ENCODE measurements at regions not wholly inside any gene's neighbourhood (a gene's known extent, or its start where the extent isn't known, plus 50 kb on each side); places are given as distances from the start of the nearest gene placed in this dataset.

DNA sequence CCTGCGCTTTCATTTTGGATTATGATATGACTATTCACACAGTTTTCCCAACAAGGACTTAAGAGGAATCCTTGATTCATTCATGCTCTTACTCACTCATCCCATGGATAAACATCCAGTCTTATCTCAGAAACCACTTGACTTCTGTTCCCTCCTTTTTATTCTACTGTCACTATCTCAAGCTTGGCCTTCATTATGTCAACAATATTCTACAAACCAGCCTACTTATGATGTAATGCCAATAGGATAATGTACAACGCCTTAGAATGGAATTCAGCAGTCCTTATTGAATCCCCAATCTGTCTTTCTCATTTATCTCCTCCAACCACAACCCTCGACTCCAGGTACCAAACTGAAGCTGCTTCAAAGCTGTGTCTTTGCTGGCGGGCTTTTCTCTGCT lies 448.5 kb downstream of the PDZRN4 start:
- ChIA-PET POLR2A (no interaction called here), CTCF (no interaction called here)
- DNase-seq (ENCODE audit: low read depth, low spot score), result no peak
- TF ChIP-seq, protein P1, sequence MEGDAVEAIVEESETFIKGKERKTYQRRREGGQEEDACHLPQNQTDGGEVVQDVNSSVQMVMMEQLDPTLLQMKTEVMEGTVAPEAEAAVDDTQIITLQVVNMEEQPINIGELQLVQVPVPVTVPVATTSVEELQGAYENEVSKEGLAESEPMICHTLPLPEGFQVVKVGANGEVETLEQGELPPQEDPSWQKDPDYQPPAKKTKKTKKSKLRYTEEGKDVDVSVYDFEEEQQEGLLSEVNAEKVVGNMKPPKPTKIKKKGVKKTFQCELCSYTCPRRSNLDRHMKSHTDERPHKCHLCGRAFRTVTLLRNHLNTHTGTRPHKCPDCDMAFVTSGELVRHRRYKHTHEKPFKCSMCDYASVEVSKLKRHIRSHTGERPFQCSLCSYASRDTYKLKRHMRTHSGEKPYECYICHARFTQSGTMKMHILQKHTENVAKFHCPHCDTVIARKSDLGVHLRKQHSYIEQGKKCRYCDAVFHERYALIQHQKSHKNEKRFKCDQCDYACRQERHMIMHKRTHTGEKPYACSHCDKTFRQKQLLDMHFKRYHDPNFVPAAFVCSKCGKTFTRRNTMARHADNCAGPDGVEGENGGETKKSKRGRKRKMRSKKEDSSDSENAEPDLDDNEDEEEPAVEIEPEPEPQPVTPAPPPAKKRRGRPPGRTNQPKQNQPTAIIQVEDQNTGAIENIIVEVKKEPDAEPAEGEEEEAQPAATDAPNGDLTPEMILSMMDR (IDR thresholded peaks at IDR 0.05; ENCODE audit: insufficient read depth, low read length, missing control alignments), result no peak
- no peak overlapping the region for H3K4me3 ChIP-seq (ENCODE audit: low read depth, low read length)

DNA sequence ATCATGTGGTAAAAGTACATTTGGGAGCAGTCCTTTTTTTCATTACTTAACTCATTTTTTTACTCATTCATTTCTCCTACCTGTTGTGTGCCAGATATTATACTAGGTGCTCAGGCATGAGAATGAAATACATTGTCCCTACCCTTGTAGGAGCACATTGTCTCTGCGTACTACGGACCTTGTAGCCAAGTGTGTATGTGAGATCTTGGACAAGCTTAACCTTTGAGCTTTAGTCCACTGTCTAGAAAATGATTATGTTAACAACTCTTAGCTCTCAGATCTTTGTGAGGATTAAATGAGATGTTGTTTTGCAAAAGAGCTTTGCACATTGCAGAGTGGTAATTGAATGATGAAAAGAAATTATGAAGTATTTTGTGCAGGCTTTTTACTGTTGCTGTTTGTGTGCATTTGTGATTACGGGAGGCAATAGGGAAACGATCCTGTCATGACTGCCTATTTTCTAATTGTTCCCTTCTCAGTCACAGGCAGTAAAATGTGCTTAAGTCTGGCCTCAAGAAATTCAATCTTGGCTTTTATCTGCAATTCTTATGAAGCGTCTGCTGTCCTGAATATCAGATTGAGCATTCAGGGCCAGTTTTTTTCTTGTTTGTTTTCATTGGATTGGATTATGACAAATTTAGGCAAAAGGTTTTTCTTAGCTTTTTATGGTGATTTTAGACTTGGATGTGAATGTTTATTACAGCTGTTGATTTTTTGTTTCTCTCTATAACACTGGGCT lies 447.7 kb downstream of the PDZRN4 start:
- ChIA-PET CTCF (no interaction called here), POLR2A (no interaction called here)
- TF ChIP-seq, protein P1 (IDR thresholded peaks at IDR 0.05; ENCODE audit: insufficient read depth, low read length, missing control alignments), result no peak
- H3K4me3 ChIP-seq (ENCODE audit: low read depth, low read length), result no peak overlapping the region
- no peak for DNase-seq (ENCODE audit: low read depth, low spot score)

DNA sequence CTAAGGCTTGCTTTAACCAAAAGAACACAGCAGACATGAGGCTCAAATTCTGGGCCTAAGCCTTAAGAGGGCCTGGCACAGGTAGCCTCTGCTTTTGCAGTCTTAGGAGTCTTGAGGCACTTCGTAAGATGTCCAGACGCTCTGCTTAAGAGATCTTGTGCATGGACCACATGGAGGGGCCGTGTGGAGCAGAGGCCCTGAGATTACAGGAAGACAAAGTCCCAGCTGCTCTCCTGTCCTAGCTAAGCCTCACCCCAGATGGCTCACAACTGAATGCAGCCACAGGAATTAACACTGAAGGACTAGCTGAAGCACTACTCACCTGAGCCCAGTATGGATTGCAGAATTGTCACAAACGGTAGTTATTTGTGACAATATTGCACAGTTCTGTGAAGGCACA lies 446.0 kb downstream of the PDZRN4 start:
- ChIA-PET CTCF (no interaction called here), POLR2A (no interaction called here)
- TF ChIP-seq, protein P1 (IDR thresholded peaks at IDR 0.05; ENCODE audit: insufficient read depth, low read length, missing control alignments), result no peak

DNA sequence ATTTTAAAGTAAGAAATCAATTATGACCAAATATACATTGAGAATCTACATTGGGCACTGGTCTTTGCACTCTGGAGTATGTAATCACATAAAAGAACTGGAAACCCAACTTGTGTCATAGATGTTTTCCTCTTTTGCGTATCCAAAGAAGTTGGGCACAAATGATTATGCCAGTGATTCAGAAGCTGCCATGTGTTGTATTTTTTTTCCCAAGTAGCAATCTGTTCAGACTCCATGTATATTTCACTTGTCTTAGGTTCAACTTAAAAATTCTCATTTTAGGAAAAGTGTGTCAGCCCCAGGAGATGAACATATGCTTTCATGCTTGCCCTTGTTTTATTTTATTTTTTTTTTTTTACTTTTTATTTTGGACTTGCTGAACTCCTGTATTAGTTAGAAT lies 441.5 kb downstream of the PDZRN4 start:
- POLR2A ChIA-PET, result no interaction called here
- TF ChIP-seq, protein P1 (IDR thresholded peaks at IDR 0.05; ENCODE audit: insufficient read depth, low read length, missing control alignments), result no peak
- CTCF ChIA-PET, result no interaction called here
- no peak overlapping the region for H3K4me3 ChIP-seq (ENCODE audit: low read depth, low read length)
- DNase-seq (ENCODE audit: low read depth, low spot score), result no peak

More for the DNA sequence above, 446.0 kb downstream of the PDZRN4 start:
- no peak overlapping the region for H3K4me3 ChIP-seq (ENCODE audit: low read depth, low read length)
- no peak for DNase-seq (ENCODE audit: low read depth, low spot score)

DNA sequence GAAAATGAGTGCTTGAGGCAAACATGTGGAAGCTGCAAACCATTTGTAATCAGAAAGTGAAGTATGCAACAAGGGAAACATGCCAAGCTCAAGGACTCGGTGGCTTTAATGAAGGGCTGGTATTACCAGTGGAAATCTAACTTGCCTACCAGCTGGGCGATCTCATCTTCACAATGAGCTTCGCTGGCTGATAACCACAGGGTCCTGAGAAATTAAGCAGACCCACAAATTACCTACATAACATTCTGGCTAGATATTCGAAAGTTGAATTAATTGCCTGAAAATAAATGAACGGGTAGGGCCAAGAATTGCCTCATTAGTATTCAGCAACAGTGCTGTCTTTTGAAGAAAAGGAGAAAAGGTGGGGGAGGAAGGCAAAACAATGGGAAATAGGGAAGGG lies 439.4 kb downstream of the PDZRN4 start:
- H3K4me3 ChIP-seq (ENCODE audit: low read depth, low read length), result no peak overlapping the region
- DNase-seq (ENCODE audit: low read depth, low spot score), result no peak
- ChIA-PET POLR2A (no interaction called here), CTCF (no interaction called here)
- TF ChIP-seq, protein P1 (IDR thresholded peaks at IDR 0.05; ENCODE audit: insufficient read depth, low read length, missing control alignments), result no peak

DNA sequence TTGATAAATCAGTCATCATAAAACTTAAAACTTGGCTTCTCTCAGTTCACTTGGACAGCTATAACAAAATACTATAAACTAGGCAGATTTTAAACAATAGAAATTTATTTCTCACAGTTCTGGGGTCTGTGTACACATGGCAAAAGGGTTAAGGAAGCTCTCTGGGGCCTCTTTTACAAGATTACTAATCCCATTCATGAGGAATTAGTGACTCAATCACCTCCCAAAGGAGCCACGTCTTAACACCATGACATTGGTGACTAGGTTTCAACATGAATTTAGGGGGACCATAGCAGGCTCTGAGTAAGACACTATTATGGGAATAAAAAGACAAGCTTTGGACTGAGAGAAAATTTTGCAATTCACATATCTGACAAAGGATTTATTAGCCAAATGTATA lies 436.5 kb downstream of the PDZRN4 start:
- no peak overlapping the region for H3K4me3 ChIP-seq (ENCODE audit: low read depth, low read length)
- TF ChIP-seq, protein P1 (IDR thresholded peaks at IDR 0.05; ENCODE audit: insufficient read depth, low read length, missing control alignments), result no peak
- DNase-seq (ENCODE audit: low read depth, low spot score), result no peak
- ChIA-PET CTCF (no interaction called here), POLR2A (no interaction called here)

Measured in AG04449 (cell line).